Adrenal gland (tissue), 5 donors: ENCODE measurements at regions not wholly inside any gene's neighbourhood (a gene's known extent, or its start where the extent isn't known, plus 50 kb on each side); places are given as distances from the start of the nearest gene placed in this dataset.

ENCODE experiments used
- POLR2A ChIP-seq, 2 donors: fragments of 450-650 bp; IDR thresholded peaks; one replicate each; pipeline ENCODE4 v1.6.1; 2017; ENCODE audit warnings: antibody characterized with exemption in 2 of 2, mild to moderate bottlenecking in 2 of 2, moderate library complexity in 1 of 2
- TF ChIP-seq, protein P1 (sequence below), 6 experiments: fragments of 450-650 bp in 4 of 6; fragments of 200-600 bp in 2 of 6; sonication (generic) in 1 of 6; IDR thresholded peaks; 1 replicate in 5 of 6; 2 replicates in 1 of 6; pipeline versions ENCODE4 v1.5.1 to v1.8.0; 2016 to 2021; ENCODE audit warnings: antibody characterized with exemption in 6 of 6, mild to moderate bottlenecking in 2 of 6, moderate library complexity in 1 of 6
- donor health status: DM: no; HTN: no; CAD: no.

DNA sequence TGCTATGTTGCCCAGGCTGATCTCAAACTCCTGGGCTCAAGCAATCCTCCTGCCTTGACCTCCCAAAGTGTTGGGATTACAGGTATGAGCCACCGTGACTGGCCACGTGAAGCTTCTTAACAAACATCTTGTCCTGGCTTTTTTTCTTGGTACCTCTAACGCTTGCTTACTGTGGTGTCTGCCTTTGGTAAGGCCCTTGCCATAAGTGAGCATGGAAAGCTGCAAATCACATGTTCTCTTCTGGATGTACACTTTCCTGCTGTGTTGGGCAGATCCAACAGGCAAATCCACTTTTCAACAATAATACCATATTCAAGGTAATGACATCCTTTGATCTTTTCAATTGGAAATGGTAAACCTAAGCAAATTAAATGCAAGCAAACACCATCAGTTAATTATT, 54.6 kb downstream of the ARF6 start:
- TF ChIP-seq, protein P1, sequence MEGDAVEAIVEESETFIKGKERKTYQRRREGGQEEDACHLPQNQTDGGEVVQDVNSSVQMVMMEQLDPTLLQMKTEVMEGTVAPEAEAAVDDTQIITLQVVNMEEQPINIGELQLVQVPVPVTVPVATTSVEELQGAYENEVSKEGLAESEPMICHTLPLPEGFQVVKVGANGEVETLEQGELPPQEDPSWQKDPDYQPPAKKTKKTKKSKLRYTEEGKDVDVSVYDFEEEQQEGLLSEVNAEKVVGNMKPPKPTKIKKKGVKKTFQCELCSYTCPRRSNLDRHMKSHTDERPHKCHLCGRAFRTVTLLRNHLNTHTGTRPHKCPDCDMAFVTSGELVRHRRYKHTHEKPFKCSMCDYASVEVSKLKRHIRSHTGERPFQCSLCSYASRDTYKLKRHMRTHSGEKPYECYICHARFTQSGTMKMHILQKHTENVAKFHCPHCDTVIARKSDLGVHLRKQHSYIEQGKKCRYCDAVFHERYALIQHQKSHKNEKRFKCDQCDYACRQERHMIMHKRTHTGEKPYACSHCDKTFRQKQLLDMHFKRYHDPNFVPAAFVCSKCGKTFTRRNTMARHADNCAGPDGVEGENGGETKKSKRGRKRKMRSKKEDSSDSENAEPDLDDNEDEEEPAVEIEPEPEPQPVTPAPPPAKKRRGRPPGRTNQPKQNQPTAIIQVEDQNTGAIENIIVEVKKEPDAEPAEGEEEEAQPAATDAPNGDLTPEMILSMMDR (IDR thresholded peaks at IDR 0.05): no peak
- TF ChIP-seq POLR2A (IDR thresholded peaks at IDR 0.05): no peak
